ENCODE measurements at regions not wholly inside any gene's neighbourhood (a gene's known extent, or its start where the extent isn't known, plus 50 kb on each side); places are given as distances from the start of the nearest gene placed in this dataset.
A peak's percentile ranks its signal among the peaks of the same experiment; 100 is the strongest.
"Not testable (repeated sequence)": the region's sequence is repeated elsewhere in the genome, so short reads cannot be mapped to it uniquely, and the experiment has no call there.

GRCh38 chr6:130617658-130618057 lies 209.5 kb upstream of the SMLR1 start:
- no peak overlapping the region for H3K4me2 ChIP-seq
- H3K9me3 ChIP-seq (ENCODE audit: low read depth) = no peaks in the 10 kb centered on the region
- TF ChIP-seq EZH2 (IDR thresholded peaks at IDR 0.05; ENCODE audit: borderline replicate concordance) (no peak), EZH2phosphoT487 (IDR thresholded peaks at IDR 0.05; ENCODE audit: low read depth, severe bottlenecking, unreplicated experiment) (no peak)
- TF ChIP-seq, protein P1, sequence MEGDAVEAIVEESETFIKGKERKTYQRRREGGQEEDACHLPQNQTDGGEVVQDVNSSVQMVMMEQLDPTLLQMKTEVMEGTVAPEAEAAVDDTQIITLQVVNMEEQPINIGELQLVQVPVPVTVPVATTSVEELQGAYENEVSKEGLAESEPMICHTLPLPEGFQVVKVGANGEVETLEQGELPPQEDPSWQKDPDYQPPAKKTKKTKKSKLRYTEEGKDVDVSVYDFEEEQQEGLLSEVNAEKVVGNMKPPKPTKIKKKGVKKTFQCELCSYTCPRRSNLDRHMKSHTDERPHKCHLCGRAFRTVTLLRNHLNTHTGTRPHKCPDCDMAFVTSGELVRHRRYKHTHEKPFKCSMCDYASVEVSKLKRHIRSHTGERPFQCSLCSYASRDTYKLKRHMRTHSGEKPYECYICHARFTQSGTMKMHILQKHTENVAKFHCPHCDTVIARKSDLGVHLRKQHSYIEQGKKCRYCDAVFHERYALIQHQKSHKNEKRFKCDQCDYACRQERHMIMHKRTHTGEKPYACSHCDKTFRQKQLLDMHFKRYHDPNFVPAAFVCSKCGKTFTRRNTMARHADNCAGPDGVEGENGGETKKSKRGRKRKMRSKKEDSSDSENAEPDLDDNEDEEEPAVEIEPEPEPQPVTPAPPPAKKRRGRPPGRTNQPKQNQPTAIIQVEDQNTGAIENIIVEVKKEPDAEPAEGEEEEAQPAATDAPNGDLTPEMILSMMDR (IDR thresholded peaks at IDR 0.05; ENCODE audit: poor library complexity) = no peak
- DNase-seq (ENCODE audit: low spot score) = no peak
- no peak overlapping the region for H3K27ac ChIP-seq
- H3K36me3 ChIP-seq (replicated peaks; ENCODE audit: insufficient read depth, low read depth) = no peaks in the 10 kb centered on the region
- H3K79me2 ChIP-seq = no peaks in the 10 kb centered on the region
- no peak overlapping the region for H2AFZ ChIP-seq
- H3K4me1 ChIP-seq (ENCODE audit: insufficient read depth) = peaks cover 5% of the 10 kb centered on the region
- H3K27me3 ChIP-seq = no peaks in the 10 kb centered on the region
- WGBS (ENCODE audit: low lambda C conversion rate, missing lambda C conversion rate) = 43% methylated on average over 2 of the region's 2 CpGs
- no peak overlapping the region for H3K4me3 ChIP-seq
- H4K20me1 ChIP-seq (ENCODE audit: insufficient read depth, poor library complexity, severe bottlenecking) = no peaks in the 10 kb centered on the region
- H3K9me2 ChIP-seq (replicated peaks; ENCODE audit: insufficient read depth) = no peaks in the 10 kb centered on the region

- not testable (repeated sequence) for H3K4me3 ChIP-seq
- peak overlapping the region; percentile 3 for H3K4me2 ChIP-seq
These were observed 208.4 kb upstream of the SMLR1 start for GRCh38 chr6:130618806-130619205.

DNA sequence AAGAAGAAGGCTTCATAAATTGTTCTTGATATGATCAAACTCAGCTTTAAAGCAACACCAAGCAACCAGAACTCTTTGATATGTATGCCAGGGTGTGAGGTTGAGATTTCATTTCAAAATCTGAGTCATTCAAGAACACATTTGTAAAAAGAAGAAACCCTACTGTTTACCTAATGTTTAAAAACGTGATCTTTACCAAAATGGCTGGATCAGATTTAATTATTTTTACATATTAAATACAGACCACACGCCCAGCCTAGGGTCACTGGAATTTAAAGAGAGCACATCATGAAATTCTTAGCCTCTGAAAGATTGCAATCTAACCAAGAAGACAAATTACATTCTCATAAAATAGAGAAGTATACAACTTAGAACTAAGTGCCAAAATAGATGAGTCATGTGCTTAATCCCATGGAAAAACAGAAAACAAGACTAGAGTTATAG lies 206.8 kb upstream of the SMLR1 start:
- Histone ChIP-seq H3K4me1 (ENCODE audit: insufficient read depth) (peaks cover 5% of the 10 kb centered on the region), H3K4me2 (no peak overlapping the region), H3K9me2 (replicated peaks; ENCODE audit: insufficient read depth) (no peaks in the 10 kb centered on the region), H4K20me1 (ENCODE audit: insufficient read depth, poor library complexity, severe bottlenecking) (no peaks in the 10 kb centered on the region), H2AFZ (no peak overlapping the region), H3K79me2 (no peaks in the 10 kb centered on the region), H3K36me3 (replicated peaks; ENCODE audit: insufficient read depth, low read depth) (no peaks in the 10 kb centered on the region), H3K27ac (no peak overlapping the region), H3K27me3 (no peaks in the 10 kb centered on the region), H3K4me3 (no peak overlapping the region), H3K9me3 (ENCODE audit: low read depth) (no peaks in the 10 kb centered on the region)
- WGBS (ENCODE audit: low lambda C conversion rate, missing lambda C conversion rate) = 46% methylated on average over 2 of the region's 2 CpGs
- TF ChIP-seq, protein P1 (IDR thresholded peaks at IDR 0.05; ENCODE audit: poor library complexity) = no peak
- TF ChIP-seq EZH2 (IDR thresholded peaks at IDR 0.05; ENCODE audit: borderline replicate concordance) = no peak
- no peak for TF ChIP-seq EZH2phosphoT487 (IDR thresholded peaks at IDR 0.05; ENCODE audit: low read depth, severe bottlenecking, unreplicated experiment)
- no peak for DNase-seq (ENCODE audit: low spot score)

More at GRCh38 chr6:130618806-130619205, 208.4 kb upstream of the SMLR1 start:
- H3K36me3 ChIP-seq (replicated peaks; ENCODE audit: insufficient read depth, low read depth); H3K27me3 ChIP-seq; H3K27ac ChIP-seq; DNase-seq (ENCODE audit: low spot score); H3K4me1 ChIP-seq (ENCODE audit: insufficient read depth); H4K20me1 ChIP-seq (ENCODE audit: insufficient read depth, poor library complexity, severe bottlenecking); H3K79me2 ChIP-seq; H3K9me2 ChIP-seq (replicated peaks; ENCODE audit: insufficient read depth); H2AFZ ChIP-seq; H3K9me3 ChIP-seq (ENCODE audit: low read depth): not testable (repeated sequence)
- WGBS (ENCODE audit: low lambda C conversion rate, missing lambda C conversion rate) = 50% methylated on average over 5 of the region's 5 CpGs

DNA sequence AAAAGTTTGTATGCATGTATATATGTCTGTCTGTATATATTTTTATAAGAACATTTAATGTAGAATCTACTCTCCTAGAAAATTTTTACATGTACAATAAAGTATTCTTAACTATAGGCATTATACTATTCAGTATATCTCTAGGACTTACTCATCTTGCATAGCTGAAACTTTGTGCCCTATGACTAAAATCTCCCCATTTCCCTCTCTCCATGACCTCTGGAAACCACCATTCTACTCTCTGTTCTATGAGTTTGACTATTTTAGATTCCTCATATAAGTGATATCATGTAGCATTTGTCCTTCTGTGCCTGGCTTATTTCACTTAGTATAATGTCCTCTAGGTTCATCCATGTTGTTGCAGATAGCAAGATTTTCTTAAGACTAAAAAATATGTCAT lies 205.1 kb upstream of the SMLR1 start:
- Histone ChIP-seq H3K27ac (no peak overlapping the region), H3K4me2 (no peak overlapping the region), H3K4me3 (no peak overlapping the region), H3K4me1 (ENCODE audit: insufficient read depth) (peaks cover 5% of the 10 kb centered on the region), H4K20me1 (ENCODE audit: insufficient read depth, poor library complexity, severe bottlenecking) (no peaks in the 10 kb centered on the region), H3K79me2 (no peaks in the 10 kb centered on the region), H3K36me3 (replicated peaks; ENCODE audit: insufficient read depth, low read depth) (no peaks in the 10 kb centered on the region), H3K9me3 (ENCODE audit: low read depth) (no peaks in the 10 kb centered on the region), H3K9me2 (replicated peaks; ENCODE audit: insufficient read depth) (no peaks in the 10 kb centered on the region), H3K27me3 (no peaks in the 10 kb centered on the region), H2AFZ (no peak overlapping the region)
- TF ChIP-seq, protein P1 (IDR thresholded peaks at IDR 0.05; ENCODE audit: poor library complexity) = no peak
- TF ChIP-seq EZH2phosphoT487 (IDR thresholded peaks at IDR 0.05; ENCODE audit: low read depth, severe bottlenecking, unreplicated experiment) = no peak
- TF ChIP-seq EZH2 (IDR thresholded peaks at IDR 0.05; ENCODE audit: borderline replicate concordance) = no peak
- DNase-seq (ENCODE audit: low spot score) = no peak
